ENCODE measurements at regions not wholly inside any gene's neighbourhood (a gene's known extent, or its start where the extent isn't known, plus 50 kb on each side); places are given as distances from the start of the nearest gene placed in this dataset.

- DNase-seq = no peak
These were observed 222.7 kb upstream of the SOX1 start for GRCh38 chr13:111844222-111844671.

- no peak for DNase-seq
These were observed 222.3 kb upstream of the SOX1 start for GRCh38 chr13:111844682-111845081.

GRCh38 chr13:111845621-111846351, 221.2 kb upstream of the SOX1 start:
- DNase-seq = no peak

GRCh38 chr13:111846391-111847159, 220.4 kb upstream of the SOX1 start:
- DNase-seq = no peak

GRCh38 chr13:111847964-111848363, 219.0 kb upstream of the SOX1 start:
- DNase-seq = no peak

- DNase-seq = no peak
These were observed 216.5 kb upstream of the SOX1 start for GRCh38 chr13:111850458-111850857.

- no peak for DNase-seq
These were observed 216.0 kb upstream of the SOX1 start for GRCh38 chr13:111850976-111851375.

- peak; percentile 37 for DNase-seq
These were observed 214.0 kb upstream of the SOX1 start for GRCh38 chr13:111852725-111853518.

GRCh38 chr13:111853721-111854120, 213.2 kb upstream of the SOX1 start:
- DNase-seq = peak; percentile 55

- DNase-seq = no peak
These were observed 212.5 kb upstream of the SOX1 start for GRCh38 chr13:111854403-111854802.

GRCh38 chr13:111855191-111855590, 211.8 kb upstream of the SOX1 start:
- no peak for DNase-seq

GRCh38 chr13:111855786-111856185, 211.2 kb upstream of the SOX1 start:
- DNase-seq = no peak

GRCh38 chr13:111856571-111856970, 210.4 kb upstream of the SOX1 start:
- DNase-seq = no peak

GRCh38 chr13:111857336-111857735, 209.6 kb upstream of the SOX1 start:
- no peak for DNase-seq

- DNase-seq = no peak
These were observed 208.9 kb upstream of the SOX1 start for GRCh38 chr13:111857846-111858560.

GRCh38 chr13:111858571-111858970, 208.4 kb upstream of the SOX1 start:
- DNase-seq = no peak

- no peak for DNase-seq
These were observed 207.4 kb upstream of the SOX1 start for GRCh38 chr13:111859354-111860230.

GRCh38 chr13:111860231-111860552, 206.8 kb upstream of the SOX1 start:
- no peak for DNase-seq

- DNase-seq = no peak
These were observed 205.6 kb upstream of the SOX1 start for GRCh38 chr13:111861319-111861718.

GRCh38 chr13:111861766-111862366, 205.1 kb upstream of the SOX1 start:
- DNase-seq = no peak

Measured in left kidney (tissue), 1 donor.